ENCODE measurements at regions not wholly inside any gene's neighbourhood (a gene's known extent, or its start where the extent isn't known, plus 50 kb on each side); places are given as distances from the start of the nearest gene placed in this dataset.

DNA sequence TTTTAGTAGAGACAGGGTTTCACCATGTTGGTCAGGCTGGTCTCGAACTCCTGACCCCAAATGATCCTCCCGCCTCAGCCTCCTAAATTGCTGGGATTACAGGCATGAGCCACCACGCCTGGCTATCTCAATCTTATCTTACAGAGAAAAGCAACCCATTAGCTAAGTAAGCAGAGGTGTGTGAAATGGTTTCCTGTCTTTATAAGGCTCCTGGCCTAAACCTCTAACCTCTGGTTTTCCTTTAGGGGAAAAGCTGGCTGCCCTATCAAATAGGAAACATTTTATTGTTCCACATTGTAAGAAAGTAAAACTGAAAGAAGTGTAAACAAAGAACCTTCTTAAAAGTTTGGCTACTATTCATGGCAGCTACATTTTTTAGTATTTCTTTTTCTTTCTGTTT is 78.3 kb upstream of the MORC3 start:
- CTCF ChIA-PET = interaction anchor here (0.6 kb wide), 1 partner anchor 109 kb away, joined by 3 read pairs; no protein-coding TSS in a partner anchor
- POLR2A ChIA-PET = no interaction called here
- TF ChIP-seq TARDBP (IDR thresholded peaks at IDR 0.05) (no peak), CTBP1 (IDR thresholded peaks at IDR 0.05; ENCODE audit: borderline replicate concordance) (no peak), ARNT (IDR thresholded peaks at IDR 0.05) (no peak), HDGF (IDR thresholded peaks at IDR 0.05; ENCODE audit: borderline replicate concordance) (no peak), ZNF384 (IDR thresholded peaks at IDR 0.05) (no peak), BHLHE40 (IDR thresholded peaks at IDR 0.05; ENCODE audit: borderline replicate concordance) (no peak), ELF4 (IDR thresholded peaks at IDR 0.05) (no peak), SP1 (IDR thresholded peaks at IDR 0.05) (no peak), FOXK2 (IDR thresholded peaks at IDR 0.05) (no peak), FOXA1 (IDR thresholded peaks at IDR 0.05) (no peak), FOXM1 (IDR thresholded peaks at IDR 0.05; ENCODE audit: borderline replicate concordance) (no peak), LEF1 (IDR thresholded peaks at IDR 0.05; ENCODE audit: borderline replicate concordance) (no peak), L3MBTL2 (conservative IDR thresholded peaks at IDR 0.05) (no peak), NFRKB (IDR thresholded peaks at IDR 0.05) (no peak), SUZ12 (IDR thresholded peaks at IDR 0.05) (no peak)
- TF ChIP-seq, protein P1, sequence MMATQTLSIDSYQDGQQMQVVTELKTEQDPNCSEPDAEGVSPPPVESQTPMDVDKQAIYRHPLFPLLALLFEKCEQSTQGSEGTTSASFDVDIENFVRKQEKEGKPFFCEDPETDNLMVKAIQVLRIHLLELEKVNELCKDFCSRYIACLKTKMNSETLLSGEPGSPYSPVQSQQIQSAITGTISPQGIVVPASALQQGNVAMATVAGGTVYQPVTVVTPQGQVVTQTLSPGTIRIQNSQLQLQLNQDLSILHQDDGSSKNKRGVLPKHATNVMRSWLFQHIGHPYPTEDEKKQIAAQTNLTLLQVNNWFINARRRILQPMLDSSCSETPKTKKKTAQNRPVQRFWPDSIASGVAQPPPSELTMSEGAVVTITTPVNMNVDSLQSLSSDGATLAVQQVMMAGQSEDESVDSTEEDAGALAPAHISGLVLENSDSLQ (IDR thresholded peaks at IDR 0.05) = no peak

DNA sequence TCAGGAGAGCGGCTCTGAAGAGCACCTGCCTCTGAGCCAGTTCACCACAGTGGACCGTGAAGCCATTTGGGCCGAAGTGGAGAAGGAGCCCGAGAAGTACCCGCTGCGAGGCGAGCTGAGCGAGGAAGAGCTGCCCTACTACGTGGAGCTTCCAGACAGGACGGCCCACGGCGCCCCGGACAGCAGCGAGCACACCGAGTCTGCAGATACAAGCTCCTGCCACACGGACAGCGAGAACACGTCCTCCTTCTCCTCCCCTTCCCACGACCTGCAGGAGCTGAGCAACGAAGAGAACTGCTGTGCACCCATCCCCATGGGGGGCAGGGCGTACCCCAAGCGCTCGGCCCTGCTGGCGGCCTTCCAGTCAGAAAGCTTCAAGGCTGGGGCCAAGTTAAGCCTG is 74.9 kb upstream of the MORC3 start:
- no peak for TF ChIP-seq BHLHE40 (IDR thresholded peaks at IDR 0.05; ENCODE audit: borderline replicate concordance)
- TF ChIP-seq TARDBP (IDR thresholded peaks at IDR 0.05) = no peak
- TF ChIP-seq HDGF (IDR thresholded peaks at IDR 0.05; ENCODE audit: borderline replicate concordance) = no peak
- no peak for TF ChIP-seq NFRKB (IDR thresholded peaks at IDR 0.05)
- TF ChIP-seq ZNF384 (IDR thresholded peaks at IDR 0.05) = no peak
- TF ChIP-seq ELF4 (IDR thresholded peaks at IDR 0.05) = no peak
- no peak for TF ChIP-seq SP1 (IDR thresholded peaks at IDR 0.05)
- no peak for TF ChIP-seq LEF1 (IDR thresholded peaks at IDR 0.05; ENCODE audit: borderline replicate concordance)
- ChIA-PET CTCF (no interaction called here), POLR2A (no interaction called here)
- no peak for DNase-seq (ENCODE audit: extremely low spot score)

More for the DNA sequence above, 78.3 kb upstream of the MORC3 start:
- DNase-seq (ENCODE audit: extremely low spot score) = no peak

DNA sequence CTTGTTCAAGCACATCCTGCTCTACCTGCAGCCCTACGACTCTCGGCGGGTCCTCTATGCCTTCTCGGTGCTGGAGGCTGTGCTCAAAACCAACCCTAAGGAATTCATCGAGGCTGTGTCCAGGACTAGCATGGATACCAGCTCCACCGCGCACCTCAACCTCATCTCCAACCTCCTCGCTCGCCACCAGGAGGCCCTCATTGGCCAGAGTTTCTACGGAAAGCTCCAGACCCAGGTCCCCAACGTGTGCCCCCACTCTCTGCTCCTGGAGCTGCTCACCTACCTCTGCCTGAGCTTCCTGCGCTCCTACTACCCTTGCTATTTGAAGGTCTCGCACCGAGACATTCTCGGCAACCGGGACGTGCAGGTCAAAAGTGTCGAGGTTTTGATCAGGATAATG is 74.3 kb upstream of the MORC3 start:
- CTCF ChIA-PET = no interaction called here
- POLR2A ChIA-PET = no interaction called here
- no peak for DNase-seq (ENCODE audit: extremely low spot score)
- TF ChIP-seq FOXK2 (IDR thresholded peaks at IDR 0.05) (no peak), SP1 (IDR thresholded peaks at IDR 0.05) (no peak), SUZ12 (IDR thresholded peaks at IDR 0.05) (no peak), NFRKB (IDR thresholded peaks at IDR 0.05) (no peak), HDGF (IDR thresholded peaks at IDR 0.05; ENCODE audit: borderline replicate concordance) (no peak), BHLHE40 (IDR thresholded peaks at IDR 0.05; ENCODE audit: borderline replicate concordance) (no peak)
- TF ChIP-seq, protein P1 (IDR thresholded peaks at IDR 0.05) = no peak

DNA sequence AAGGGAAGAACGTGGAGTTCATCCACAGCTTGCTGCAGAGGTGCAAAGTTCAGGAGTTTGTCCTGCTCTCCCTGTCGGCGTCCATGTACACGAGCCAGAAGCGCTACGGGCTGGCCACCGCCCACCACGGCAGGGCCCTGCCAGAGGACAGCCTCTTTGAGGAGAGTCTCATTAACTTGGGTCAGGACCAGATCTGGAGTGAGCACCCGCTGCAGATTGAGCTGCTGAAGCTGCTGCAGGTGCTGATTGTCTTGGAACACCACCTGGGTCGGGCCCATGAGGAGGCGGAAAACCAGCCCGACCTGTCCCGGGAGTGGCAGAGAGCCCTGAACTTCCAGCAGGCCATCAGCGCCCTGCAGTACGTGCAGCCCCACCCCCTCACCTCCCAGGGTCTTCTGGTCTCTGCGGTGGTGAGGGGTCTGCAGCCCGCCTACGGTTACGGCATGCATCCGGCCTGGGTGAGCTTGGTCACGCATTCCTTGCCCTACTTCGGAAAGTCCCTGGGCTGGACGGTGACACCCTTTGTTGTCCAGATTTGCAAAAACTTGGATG is 73.8 kb upstream of the MORC3 start:
- no peak for DNase-seq (ENCODE audit: extremely low spot score)
- CTCF ChIA-PET = no interaction called here
- POLR2A ChIA-PET = no interaction called here
- TF ChIP-seq FOXM1 (IDR thresholded peaks at IDR 0.05; ENCODE audit: borderline replicate concordance) (no peak), LEF1 (IDR thresholded peaks at IDR 0.05; ENCODE audit: borderline replicate concordance) (no peak), NFRKB (IDR thresholded peaks at IDR 0.05) (no peak), FOXA1 (IDR thresholded peaks at IDR 0.05) (no peak), L3MBTL2 (conservative IDR thresholded peaks at IDR 0.05) (no peak), HDGF (IDR thresholded peaks at IDR 0.05; ENCODE audit: borderline replicate concordance) (no peak)

DNA sequence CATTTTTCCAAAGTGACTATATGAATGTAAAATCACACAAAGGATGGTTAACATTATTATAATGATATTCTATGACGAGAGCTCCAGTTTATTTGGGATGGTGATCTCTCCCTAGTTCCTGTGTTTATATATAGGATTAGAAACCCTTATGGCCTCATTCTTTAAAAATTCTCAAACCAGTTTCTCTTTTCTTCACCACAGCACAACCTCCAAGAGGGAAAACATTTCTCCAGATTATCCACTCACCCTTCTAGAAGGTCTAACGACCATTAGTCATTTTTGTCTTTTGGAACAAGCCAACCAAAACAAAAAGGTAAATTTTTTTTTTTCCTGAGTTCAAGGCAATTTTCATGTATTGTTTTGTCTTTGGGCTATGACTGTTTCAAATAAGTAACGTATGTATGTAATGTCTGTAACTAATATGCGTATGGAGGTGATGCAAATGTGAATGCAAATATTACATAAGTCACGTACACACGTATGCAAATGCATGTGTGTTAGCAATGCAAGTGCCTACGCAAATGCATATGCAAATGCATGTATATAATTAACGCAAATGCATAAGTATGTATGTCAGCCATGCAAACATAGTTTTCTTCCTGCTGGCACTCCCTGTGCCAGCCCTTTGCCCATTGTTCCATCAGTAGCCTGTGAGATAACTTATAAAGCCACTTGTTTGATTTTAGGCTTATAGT is 72.5 kb upstream of the MORC3 start:
- TF ChIP-seq TARDBP (IDR thresholded peaks at IDR 0.05) (no peak), FOXA1 (IDR thresholded peaks at IDR 0.05) (no peak), FOXK2 (IDR thresholded peaks at IDR 0.05) (no peak), LEF1 (IDR thresholded peaks at IDR 0.05; ENCODE audit: borderline replicate concordance) (no peak), L3MBTL2 (conservative IDR thresholded peaks at IDR 0.05) (no peak), BHLHE40 (IDR thresholded peaks at IDR 0.05; ENCODE audit: borderline replicate concordance) (no peak), FOXM1 (IDR thresholded peaks at IDR 0.05; ENCODE audit: borderline replicate concordance) (no peak)
- ChIA-PET POLR2A (interaction anchor here (1.2 kb wide), 1 partner anchor 72 kb away, joined by 4 read pairs; the partner anchor contains the start of gene MORC3), CTCF (interaction anchor here (0.6 to 0.8 kb wide), 2 partner anchors 76 to 81 kb away, joined by 3 read pairs; no protein-coding TSS in a partner anchor)
- no peak for DNase-seq (ENCODE audit: extremely low spot score)

DNA sequence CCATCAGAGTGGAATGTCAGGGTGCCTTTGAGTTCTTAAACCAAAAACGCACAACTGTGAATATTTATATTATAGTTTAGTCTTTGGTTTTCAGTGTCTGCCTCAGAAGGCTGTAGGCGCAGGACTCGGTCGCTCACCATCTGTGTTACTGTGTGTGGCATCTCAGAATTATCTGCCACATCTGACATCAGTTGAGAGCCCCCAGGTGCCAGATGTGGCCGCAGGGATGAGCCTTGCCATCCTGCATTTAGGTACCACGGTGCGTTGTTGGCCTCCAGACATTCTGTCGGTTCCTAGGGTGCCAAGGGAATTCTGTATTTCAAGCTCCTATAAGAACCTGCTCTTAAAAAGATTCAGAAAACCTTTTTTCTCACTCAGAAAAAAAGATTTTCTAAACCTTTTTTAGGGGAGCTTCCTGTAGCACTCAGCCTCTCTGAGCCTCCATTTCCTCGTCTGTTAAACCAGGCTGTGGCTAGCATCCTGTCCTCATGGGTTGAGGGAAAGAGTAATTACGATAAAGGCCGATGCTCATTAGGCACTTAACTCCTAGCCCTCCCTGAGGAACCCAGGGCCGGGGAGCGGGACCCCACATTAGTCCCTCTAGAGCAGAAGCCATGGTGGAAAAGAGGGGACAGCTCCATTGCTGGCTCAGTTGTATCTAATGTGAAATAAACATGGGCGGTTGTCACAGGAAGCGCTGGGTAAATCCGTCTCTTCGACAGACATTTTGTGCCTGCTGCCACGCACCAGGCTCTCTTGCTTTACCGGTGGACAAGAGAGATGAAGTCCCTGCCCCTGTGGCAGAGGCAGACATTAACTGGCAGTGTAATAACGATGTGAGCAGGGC is 70.2 kb upstream of the MORC3 start:
- ChIA-PET POLR2A (interaction anchor here (0.7 kb wide), 1 partner anchor 70 kb away, joined by 3 read pairs; the partner anchor contains the start of gene MORC3), CTCF (no interaction called here)
- TF ChIP-seq, protein P1 (IDR thresholded peaks at IDR 0.05) = no peak
- no peak for TF ChIP-seq L3MBTL2 (conservative IDR thresholded peaks at IDR 0.05)
- TF ChIP-seq FOXM1 (IDR thresholded peaks at IDR 0.05; ENCODE audit: borderline replicate concordance) = no peak
- TF ChIP-seq HDGF (IDR thresholded peaks at IDR 0.05; ENCODE audit: borderline replicate concordance) = no peak
- no peak for TF ChIP-seq NFRKB (IDR thresholded peaks at IDR 0.05)
- TF ChIP-seq CTBP1 (IDR thresholded peaks at IDR 0.05; ENCODE audit: borderline replicate concordance) = no peak
- TF ChIP-seq ELF4 (IDR thresholded peaks at IDR 0.05) = no peak
- no peak for TF ChIP-seq LEF1 (IDR thresholded peaks at IDR 0.05; ENCODE audit: borderline replicate concordance)
- TF ChIP-seq SP1 (IDR thresholded peaks at IDR 0.05) = no peak
- TF ChIP-seq TARDBP (IDR thresholded peaks at IDR 0.05) = no peak
- TF ChIP-seq ARNT (IDR thresholded peaks at IDR 0.05) = no peak
- TF ChIP-seq SUZ12 (IDR thresholded peaks at IDR 0.05) = no peak
- TF ChIP-seq FOXK2 (IDR thresholded peaks at IDR 0.05) = no peak
- TF ChIP-seq FOXA1 (IDR thresholded peaks at IDR 0.05) = no peak
- TF ChIP-seq BHLHE40 (IDR thresholded peaks at IDR 0.05; ENCODE audit: borderline replicate concordance) = no peak
- no peak for TF ChIP-seq ZNF384 (IDR thresholded peaks at IDR 0.05)
- no peak for DNase-seq (ENCODE audit: extremely low spot score)

Data from HEK293T (cell line).